ENCODE measurements at regions not wholly inside any gene's neighbourhood (a gene's known extent, or its start where the extent isn't known, plus 50 kb on each side); places are given as distances from the start of the nearest gene placed in this dataset.

DNA sequence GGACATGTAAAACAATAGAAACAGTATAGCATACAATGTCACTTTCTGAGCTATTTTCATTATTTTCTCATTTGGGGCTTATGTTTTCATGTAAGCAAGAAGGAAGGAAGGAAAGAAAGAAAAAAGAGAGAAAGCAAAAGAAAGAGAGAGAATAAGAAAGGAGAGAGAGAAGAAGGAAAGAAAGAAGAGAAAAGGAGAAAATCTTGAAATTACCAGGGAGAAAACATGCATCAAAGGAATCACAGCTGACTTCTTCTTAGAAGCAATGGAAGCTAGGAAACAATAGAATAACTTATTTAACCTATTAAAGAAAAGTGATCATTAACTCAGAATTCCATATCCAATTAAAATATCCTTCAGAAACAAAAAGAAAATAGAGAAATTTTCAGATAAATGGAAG is 471.5 kb downstream of the OCA2 start:
- TF ChIP-seq, protein P1, sequence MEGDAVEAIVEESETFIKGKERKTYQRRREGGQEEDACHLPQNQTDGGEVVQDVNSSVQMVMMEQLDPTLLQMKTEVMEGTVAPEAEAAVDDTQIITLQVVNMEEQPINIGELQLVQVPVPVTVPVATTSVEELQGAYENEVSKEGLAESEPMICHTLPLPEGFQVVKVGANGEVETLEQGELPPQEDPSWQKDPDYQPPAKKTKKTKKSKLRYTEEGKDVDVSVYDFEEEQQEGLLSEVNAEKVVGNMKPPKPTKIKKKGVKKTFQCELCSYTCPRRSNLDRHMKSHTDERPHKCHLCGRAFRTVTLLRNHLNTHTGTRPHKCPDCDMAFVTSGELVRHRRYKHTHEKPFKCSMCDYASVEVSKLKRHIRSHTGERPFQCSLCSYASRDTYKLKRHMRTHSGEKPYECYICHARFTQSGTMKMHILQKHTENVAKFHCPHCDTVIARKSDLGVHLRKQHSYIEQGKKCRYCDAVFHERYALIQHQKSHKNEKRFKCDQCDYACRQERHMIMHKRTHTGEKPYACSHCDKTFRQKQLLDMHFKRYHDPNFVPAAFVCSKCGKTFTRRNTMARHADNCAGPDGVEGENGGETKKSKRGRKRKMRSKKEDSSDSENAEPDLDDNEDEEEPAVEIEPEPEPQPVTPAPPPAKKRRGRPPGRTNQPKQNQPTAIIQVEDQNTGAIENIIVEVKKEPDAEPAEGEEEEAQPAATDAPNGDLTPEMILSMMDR (CRISPR knock-in tag; IDR thresholded peaks at IDR 0.05), result no peak
- TF ChIP-seq, protein P2, sequence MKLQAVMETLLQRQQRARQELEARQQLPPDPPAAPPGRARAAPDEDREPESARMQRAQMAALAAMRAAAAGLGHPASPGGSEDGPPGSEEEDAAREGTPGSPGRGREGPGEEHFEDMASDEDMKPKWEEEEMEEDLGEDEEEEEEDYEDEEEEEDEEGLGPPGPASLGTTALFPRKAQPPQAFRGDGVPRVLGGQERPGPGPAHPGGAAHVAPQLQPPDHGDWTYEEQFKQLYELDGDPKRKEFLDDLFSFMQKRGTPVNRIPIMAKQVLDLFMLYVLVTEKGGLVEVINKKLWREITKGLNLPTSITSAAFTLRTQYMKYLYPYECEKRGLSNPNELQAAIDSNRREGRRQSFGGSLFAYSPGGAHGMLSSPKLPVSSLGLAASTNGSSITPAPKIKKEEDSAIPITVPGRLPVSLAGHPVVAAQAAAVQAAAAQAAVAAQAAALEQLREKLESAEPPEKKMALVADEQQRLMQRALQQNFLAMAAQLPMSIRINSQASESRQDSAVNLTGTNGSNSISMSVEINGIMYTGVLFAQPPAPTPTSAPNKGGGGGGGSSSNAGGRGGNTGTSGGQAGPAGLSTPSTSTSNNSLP (IDR thresholded peaks at IDR 0.05; ENCODE audit: low read depth, low read length), result no peak
- TF ChIP-seq ZBTB20 (CRISPR knock-in tag; IDR thresholded peaks at IDR 0.05; ENCODE audit: borderline replicate concordance, low read depth), result no peak
- TF ChIP-seq POLR2A (IDR thresholded peaks at IDR 0.05; ENCODE audit: insufficient read depth in 1 of 2, low read depth in 2 of 2, low read length in 2 of 2), result no peak
- TF ChIP-seq, protein P3, sequence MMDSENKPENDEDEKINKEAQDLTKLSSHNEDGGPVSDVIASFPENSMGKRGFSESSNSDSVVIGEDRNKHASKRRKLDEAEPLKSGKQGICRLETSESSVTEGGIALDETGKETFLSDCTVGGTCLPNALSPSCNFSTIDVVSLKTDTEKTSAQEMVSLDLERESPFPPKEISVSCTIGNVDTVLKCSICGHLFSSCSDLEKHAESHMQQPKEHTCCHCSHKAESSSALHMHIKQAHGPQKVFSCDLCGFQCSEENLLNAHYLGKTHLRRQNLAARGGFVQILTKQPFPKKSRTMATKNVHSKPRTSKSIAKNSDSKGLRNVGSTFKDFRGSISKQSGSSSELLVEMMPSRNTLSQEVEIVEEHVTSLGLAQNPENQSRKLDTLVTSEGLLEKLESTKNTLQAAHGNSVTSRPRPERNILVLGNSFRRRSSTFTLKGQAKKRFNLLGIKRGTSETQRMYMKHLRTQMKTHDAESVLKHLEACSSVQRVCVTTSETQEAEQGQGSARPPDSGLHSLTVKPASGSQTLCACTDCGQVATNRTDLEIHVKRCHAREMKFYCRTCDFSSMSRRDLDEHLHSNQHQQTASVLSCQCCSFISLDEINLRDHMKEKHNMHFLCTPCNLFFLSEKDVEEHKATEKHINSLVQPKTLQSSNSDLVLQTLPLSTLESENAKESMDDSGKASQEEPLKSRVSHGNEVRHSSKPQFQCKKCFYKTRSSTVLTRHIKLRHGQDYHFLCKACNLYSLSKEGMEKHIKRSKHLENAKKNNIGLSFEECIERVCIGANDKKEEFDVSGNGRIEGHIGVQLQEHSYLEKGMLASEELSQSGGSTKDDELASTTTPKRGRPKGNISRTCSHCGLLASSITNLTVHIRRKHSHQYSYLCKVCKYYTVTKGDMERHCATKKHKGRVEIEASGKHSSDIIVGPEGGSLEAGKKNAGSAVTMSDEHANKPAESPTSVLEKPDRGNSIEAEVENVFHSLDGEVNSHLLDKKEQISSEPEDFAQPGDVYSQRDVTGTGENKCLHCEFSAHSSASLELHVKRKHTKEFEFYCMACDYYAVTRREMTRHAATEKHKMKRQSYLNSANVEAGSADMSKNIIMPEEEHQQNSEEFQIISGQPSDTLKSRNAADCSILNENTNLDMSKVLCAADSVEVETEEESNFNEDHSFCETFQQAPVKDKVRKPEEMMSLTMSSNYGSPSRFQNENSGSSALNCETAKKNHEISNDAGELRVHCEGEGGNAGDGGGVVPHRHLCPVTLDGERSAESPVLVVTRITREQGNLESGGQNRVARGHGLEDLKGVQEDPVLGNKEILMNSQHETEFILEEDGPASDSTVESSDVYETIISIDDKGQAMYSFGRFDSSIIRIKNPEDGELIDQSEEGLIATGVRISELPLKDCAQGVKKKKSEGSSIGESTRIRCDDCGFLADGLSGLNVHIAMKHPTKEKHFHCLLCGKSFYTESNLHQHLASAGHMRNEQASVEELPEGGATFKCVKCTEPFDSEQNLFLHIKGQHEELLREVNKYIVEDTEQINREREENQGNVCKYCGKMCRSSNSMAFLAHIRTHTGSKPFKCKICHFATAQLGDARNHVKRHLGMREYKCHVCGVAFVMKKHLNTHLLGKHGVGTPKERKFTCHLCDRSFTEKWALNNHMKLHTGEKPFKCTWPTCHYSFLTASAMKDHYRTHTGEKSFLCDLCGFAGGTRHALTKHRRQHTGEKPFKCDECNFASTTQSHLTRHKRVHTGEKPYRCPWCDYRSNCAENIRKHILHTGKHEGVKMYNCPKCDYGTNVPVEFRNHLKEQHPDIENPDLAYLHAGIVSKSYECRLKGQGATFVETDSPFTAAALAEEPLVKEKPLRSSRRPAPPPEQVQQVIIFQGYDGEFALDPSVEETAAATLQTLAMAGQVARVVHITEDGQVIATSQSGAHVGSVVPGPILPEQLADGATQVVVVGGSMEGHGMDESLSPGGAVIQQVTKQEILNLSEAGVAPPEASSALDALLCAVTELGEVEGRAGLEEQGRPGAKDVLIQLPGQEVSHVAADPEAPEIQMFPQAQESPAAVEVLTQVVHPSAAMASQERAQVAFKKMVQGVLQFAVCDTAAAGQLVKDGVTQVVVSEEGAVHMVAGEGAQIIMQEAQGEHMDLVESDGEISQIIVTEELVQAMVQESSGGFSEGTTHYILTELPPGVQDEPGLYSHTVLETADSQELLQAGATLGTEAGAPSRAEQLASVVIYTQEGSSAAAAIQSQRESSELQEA (CRISPR knock-in tag; IDR thresholded peaks at IDR 0.05; ENCODE audit: not compliant biosample characterization), result no peak
- TF ChIP-seq, protein P4, sequence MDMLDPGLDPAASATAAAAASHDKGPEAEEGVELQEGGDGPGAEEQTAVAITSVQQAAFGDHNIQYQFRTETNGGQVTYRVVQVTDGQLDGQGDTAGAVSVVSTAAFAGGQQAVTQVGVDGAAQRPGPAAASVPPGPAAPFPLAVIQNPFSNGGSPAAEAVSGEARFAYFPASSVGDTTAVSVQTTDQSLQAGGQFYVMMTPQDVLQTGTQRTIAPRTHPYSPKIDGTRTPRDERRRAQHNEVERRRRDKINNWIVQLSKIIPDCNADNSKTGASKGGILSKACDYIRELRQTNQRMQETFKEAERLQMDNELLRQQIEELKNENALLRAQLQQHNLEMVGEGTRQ (IDR thresholded peaks at IDR 0.05; ENCODE audit: low read depth, low read length), result no peak
- TF ChIP-seq, protein P4 (CRISPR knock-in tag; IDR thresholded peaks at IDR 0.05; ENCODE audit: borderline replicate concordance), result no peak
- no peak for TF ChIP-seq EP300 (IDR thresholded peaks at IDR 0.05; ENCODE audit: low read depth in 2 of 2, low read length in 2 of 2)
- no peak for TF ChIP-seq EP300 (CRISPR knock-in tag; IDR thresholded peaks at IDR 0.05; ENCODE audit: borderline replicate concordance)
- no peak for TF ChIP-seq HOXA7 (CRISPR knock-in tag; IDR thresholded peaks at IDR 0.05)
- no peak for TF ChIP-seq ATF1 (CRISPR knock-in tag; IDR thresholded peaks at IDR 0.05)
- TF ChIP-seq EZH2 (conservative IDR thresholded peaks at IDR 0.05; ENCODE audit: low read depth, low read length), result no peak
- no peak for TF ChIP-seq CEBPB (IDR thresholded peaks at IDR 0.05; ENCODE audit: borderline replicate concordance, low read depth, low read length)
- TF ChIP-seq ZNF224 (CRISPR knock-in tag; IDR thresholded peaks at IDR 0.05), result no peak

Measured in HepG2 (cell line).